ENCODE measurements at regions not wholly inside any gene's neighbourhood (a gene's known extent, or its start where the extent isn't known, plus 50 kb on each side); places are given as distances from the start of the nearest gene placed in this dataset.

DNA sequence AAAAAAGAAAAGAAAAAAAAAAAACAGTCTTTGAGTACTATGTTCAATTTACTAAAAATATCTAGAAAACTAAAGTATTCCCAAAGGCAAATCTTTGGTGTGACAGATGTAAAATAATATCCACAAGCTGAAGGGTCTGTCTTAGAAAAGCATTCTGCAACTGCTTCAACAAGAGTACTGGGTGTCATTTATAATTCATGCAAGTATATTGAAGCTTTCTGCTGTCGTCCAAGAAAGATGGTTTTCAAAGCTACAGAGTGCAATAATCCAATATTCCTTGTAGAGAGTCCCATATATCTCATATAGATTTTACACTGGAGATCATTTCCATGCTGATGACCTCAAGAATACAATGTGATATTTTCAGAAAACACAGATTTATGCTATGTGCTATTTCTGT lies 90.9 kb upstream of the SUCLG2 start:
- no peak overlapping the region for H4K5ac ChIP-seq (ENCODE audit: insufficient read length, low read depth, low read length)
- H2BK20ac ChIP-seq (ENCODE audit: low read length) = no peak overlapping the region
- CTCF ChIA-PET (ENCODE audit: partially characterized antibody) = interaction anchor here (0.6 to 2.1 kb wide), 3 partner anchors 9 to 772 kb away, joined by 3 to 5 read pairs (median 4); no protein-coding TSS in a partner anchor
- H3K4me3 ChIP-seq (ENCODE audit: extremely low read depth in 1 of 4, insufficient read depth in 2 of 4, low read depth in 3 of 4, low read length in 4 of 4) = no peak overlapping the region
- no peak overlapping the region for H2BK120ac ChIP-seq (replicated peaks; ENCODE audit: low read depth, low read length)
- H3K27me3 ChIP-seq (replicated peaks in 1 of 4; ENCODE audit: control insufficient read depth in 3 of 4, extremely low read depth in 1 of 4, insufficient read depth in 3 of 4, low read length in 3 of 4) = no peaks in the 10 kb centered on the region
- no peaks in the 10 kb centered on the region for H4K20me1 ChIP-seq (replicated peaks in 1 of 2; ENCODE audit: control insufficient read depth in 1 of 2, insufficient read depth in 2 of 2, low read length in 2 of 2)
- H3K27ac ChIP-seq (ENCODE audit: low read depth, low read length) = no peak overlapping the region
- H2BK15ac ChIP-seq (ENCODE audit: low read length) = no peak overlapping the region
- H3K79me2 ChIP-seq (ENCODE audit: control insufficient read depth in 1 of 2, insufficient read depth in 2 of 2, low read length in 2 of 2) = no peaks in the 10 kb centered on the region
- FAIRE-seq (no peak), DNase-seq (ENCODE audit: low read depth in 1 of 2, low spot score in 2 of 2) (no peak)
- H4K8ac ChIP-seq (ENCODE audit: extremely low read depth, insufficient read depth, low read length) = no peak overlapping the region
- no peak overlapping the region for H2AK5ac ChIP-seq (ENCODE audit: low read depth, low read length)
- H3K18ac ChIP-seq (ENCODE audit: extremely low read depth, low read length) = no peak overlapping the region
- no peaks in the 10 kb centered on the region for H3K79me1 ChIP-seq (ENCODE audit: low read depth, low read length)
- H3K23ac ChIP-seq (ENCODE audit: insufficient read length) = no peak overlapping the region
- no peaks in the 10 kb centered on the region for H3K9me3 ChIP-seq (ENCODE audit: insufficient read depth in 2 of 2, low read depth in 1 of 2, low read length in 1 of 2)
- H4K91ac ChIP-seq (replicated peaks; ENCODE audit: insufficient read length, low read length) = no peak overlapping the region
- POLR2A ChIA-PET (ENCODE audit: partially characterized antibody) = no interaction called here
- H2AFZ ChIP-seq (ENCODE audit: low read length) = no peak overlapping the region
- no peak overlapping the region for H2BK5ac ChIP-seq (ENCODE audit: low read depth, low read length)
- H3K4me1 ChIP-seq (replicated peaks in 1 of 4; ENCODE audit: control insufficient read depth in 3 of 4, insufficient read depth in 4 of 4, low read length in 3 of 4) = no peaks in the 10 kb centered on the region
- H3K14ac ChIP-seq (ENCODE audit: insufficient read length) = no peak overlapping the region
- no peaks in the 10 kb centered on the region for H3K36me3 ChIP-seq (ENCODE audit: control insufficient read depth in 2 of 4, insufficient read depth in 4 of 4, low read length in 3 of 4)
- no peak overlapping the region for H3K4ac ChIP-seq (replicated peaks; ENCODE audit: insufficient read length, low read depth, low read length)
- H3K4me2 ChIP-seq (ENCODE audit: insufficient read depth in 1 of 2, low read depth in 2 of 2, low read length in 2 of 2) = no peak overlapping the region
- no peak overlapping the region for H2BK12ac ChIP-seq (ENCODE audit: low read depth, low read length)
- 79% methylated on average over 1 of the region's 1 CpG; no CpG with 5 or more reads in 1 of the 2 experiments for WGBS, 2 experiments (ENCODE audit: extremely low coverage in 1 of 2, insufficient coverage in 1 of 2, insufficient read length in 1 of 2, insufficient replicate concordance in 2 of 2, low coverage in 1 of 2, low lambda C conversion rate in 2 of 2, missing lambda C conversion rate in 1 of 2)
- H3K56ac ChIP-seq (replicated peaks; ENCODE audit: insufficient read length, low read depth, low read length) = no peak overlapping the region
- H3K23me2 ChIP-seq (ENCODE audit: low read depth, low read length) = no peaks in the 10 kb centered on the region
- TF ChIP-seq SIN3A (conservative IDR thresholded peaks at IDR 0.05 in 1 of 2, IDR thresholded peaks at IDR 0.05 in 1 of 2; ENCODE audit: low read depth in 1 of 2, low read length in 2 of 2) = no peak
- TF ChIP-seq SAP30 (IDR thresholded peaks at IDR 0.05; ENCODE audit: insufficient read depth, insufficient replicate concordance, low read length) = no peak
- no peak for TF ChIP-seq SP1 (IDR thresholded peaks at IDR 0.05; ENCODE audit: low read depth, low read length)
- TF ChIP-seq EZH2 (IDR thresholded peaks at IDR 0.05; ENCODE audit: low read depth, low read length, severe bottlenecking) = no peak
- TF ChIP-seq EP300 (IDR thresholded peaks at IDR 0.05; ENCODE audit: borderline replicate concordance in 1 of 2, low read depth in 2 of 2, low read length in 2 of 2) = no peak
- no peak for TF ChIP-seq SRF (IDR thresholded peaks at IDR 0.05; ENCODE audit: low read depth, low read length)
- no peak for TF ChIP-seq POLR2A (IDR thresholded peaks at IDR 0.05; ENCODE audit: control extremely low read depth in 1 of 2, low read depth in 2 of 2, low read length in 2 of 2)
- no peak for TF ChIP-seq BRCA1 (IDR thresholded peaks at IDR 0.05; ENCODE audit: low read depth, low read length)
- TF ChIP-seq YY1 (IDR thresholded peaks at IDR 0.05; ENCODE audit: low read depth, low read length) = no peak
- TF ChIP-seq CHD1 (IDR thresholded peaks at IDR 0.05; ENCODE audit: low read depth, low read length) = no peak
- TF ChIP-seq RBBP5 (IDR thresholded peaks at IDR 0.05; ENCODE audit: borderline replicate concordance, low read depth, low read length) = no peak
- H3K9ac ChIP-seq (replicated peaks in 1 of 4; ENCODE audit: extremely low read depth in 1 of 4, low read depth in 3 of 4, low read length in 3 of 4) = no peak overlapping the region
